Testis (tissue), 2 donors: ENCODE measurements at regions not wholly inside any gene's neighbourhood (a gene's known extent, or its start where the extent isn't known, plus 50 kb on each side); places are given as distances from the start of the nearest gene placed in this dataset.

ENCODE experiments used
- CTCF ChIP-seq, 3 experiments: fragments of 450-650 bp in 2 of 3; fragments of 200-600 bp in 1 of 3; sonication (generic) in 1 of 3; IDR thresholded peaks; one replicate each; pipeline ENCODE4 v1.5.1; 2016 to 2019; ENCODE audit warnings: antibody characterized with exemption in 3 of 3, mild to moderate bottlenecking in 2 of 3, moderate library complexity in 1 of 3
- POLR2A ChIP-seq: fragments of 450-650 bp; IDR thresholded peaks from one replicate; pipeline ENCODE4 v1.6.1; 2017; ENCODE audit warnings: antibody characterized with exemption, mild to moderate bottlenecking, moderate library complexity

- TF ChIP-seq POLR2A: no peak
- no peak for TF ChIP-seq CTCF (IDR thresholded peaks at IDR 0.05)
Observed at GRCh38 chr7:69457595-69458504, 140.4 kb upstream of the AUTS2 start.
